Fibroblast of pulmonary artery (primary cell): ENCODE measurements at regions not wholly inside any gene's neighbourhood (a gene's known extent, or its start where the extent isn't known, plus 50 kb on each side); places are given as distances from the start of the nearest gene placed in this dataset.
"Not testable (repeated sequence)": the region's sequence is repeated elsewhere in the genome, so short reads cannot be mapped to it uniquely, and the experiment has no call there.

ENCODE experiments used
- DNase-seq: peaks from one replicate; pipeline ENCODE4 v3.0.0-alpha.2; 2010; ENCODE audit warnings: low read depth
- H3K4me3 ChIP-seq: replicated peaks from 2 replicates; pipeline ENCODE4 v1.5.1; 2011; ENCODE audit warnings: low read depth, mild to moderate bottlenecking, control low read depth, low read length, moderate library complexity
- CTCF ChIP-seq: IDR thresholded peaks from 2 replicates; pipeline ENCODE4 v1.5.1; 2011; ENCODE audit warnings: mild to moderate bottlenecking, control low read depth, low read length, inconsistent platforms; ENCODE audit errors: missing control alignments

DNA sequence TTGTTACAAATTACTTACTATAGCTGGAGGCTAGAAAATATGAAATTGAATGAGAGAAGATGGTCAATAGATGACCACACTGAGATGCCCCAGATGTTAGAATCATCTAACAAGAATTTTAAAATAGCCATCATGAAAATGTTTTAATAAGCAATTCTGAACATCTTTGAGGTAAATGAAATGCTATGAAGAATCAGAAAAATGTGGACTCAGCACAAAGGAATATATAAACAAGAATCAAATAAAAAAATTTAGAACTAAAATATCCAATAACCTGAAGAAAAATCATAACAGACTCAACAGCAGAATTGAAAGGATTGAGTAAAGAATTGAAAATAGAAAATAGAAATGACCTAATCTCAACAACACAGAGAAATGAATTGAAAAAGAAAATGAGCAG is 248.5 kb downstream of the PRDM9 start:
- no peak overlapping the region for H3K4me3 ChIP-seq
- no peak for TF ChIP-seq CTCF
- no peak for DNase-seq

DNA sequence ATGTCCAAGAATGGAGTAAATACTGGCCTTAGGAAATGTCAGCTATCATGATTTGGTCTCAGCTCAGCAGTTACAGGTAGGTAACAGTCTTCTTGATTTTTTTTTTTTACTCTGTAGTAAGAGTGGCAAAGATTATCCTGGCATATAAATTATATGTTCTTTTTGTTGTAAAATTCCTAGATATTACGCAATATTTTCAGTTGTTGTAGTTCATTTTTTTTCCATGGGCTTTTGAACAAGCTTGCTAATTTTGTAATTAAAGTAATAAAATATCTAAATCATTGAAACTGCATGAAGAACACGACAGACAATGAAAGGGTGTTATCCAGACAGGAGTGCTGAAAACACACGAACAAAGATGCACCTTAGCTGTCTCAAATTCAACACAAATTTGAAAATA is 249.4 kb downstream of the PRDM9 start:
- no peak for DNase-seq
- TF ChIP-seq CTCF, result no peak
- no peak overlapping the region for H3K4me3 ChIP-seq

DNA sequence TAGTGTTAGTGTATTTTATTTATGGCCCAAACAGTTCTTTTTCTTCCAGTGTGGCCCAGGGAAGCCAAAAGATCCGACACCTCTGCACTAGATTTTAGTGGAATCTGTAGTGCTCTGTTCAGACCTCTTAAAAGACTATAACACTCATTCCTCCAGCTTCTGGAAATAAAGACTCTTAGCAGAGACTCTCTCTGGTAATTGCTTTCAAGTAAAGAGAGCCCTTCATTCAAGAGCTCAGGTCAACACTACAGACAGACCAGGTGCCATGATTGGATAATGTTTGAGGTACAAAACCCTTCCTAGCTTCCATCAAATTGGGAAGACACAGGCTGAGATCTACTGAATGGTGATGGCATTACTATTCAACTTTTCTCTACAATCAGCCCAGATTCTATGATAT is 255.8 kb downstream of the PRDM9 start:
- no peak for TF ChIP-seq CTCF
- DNase-seq, result no peak

GRCh38 chr5:23776684-23777083 is 269.3 kb downstream of the PRDM9 start:
- H3K4me3 ChIP-seq, result no peak overlapping the region
- no peak for TF ChIP-seq CTCF
- no peak for DNase-seq

More for the DNA sequence above, 255.8 kb downstream of the PRDM9 start:
- H3K4me3 ChIP-seq, result no peak overlapping the region

DNA sequence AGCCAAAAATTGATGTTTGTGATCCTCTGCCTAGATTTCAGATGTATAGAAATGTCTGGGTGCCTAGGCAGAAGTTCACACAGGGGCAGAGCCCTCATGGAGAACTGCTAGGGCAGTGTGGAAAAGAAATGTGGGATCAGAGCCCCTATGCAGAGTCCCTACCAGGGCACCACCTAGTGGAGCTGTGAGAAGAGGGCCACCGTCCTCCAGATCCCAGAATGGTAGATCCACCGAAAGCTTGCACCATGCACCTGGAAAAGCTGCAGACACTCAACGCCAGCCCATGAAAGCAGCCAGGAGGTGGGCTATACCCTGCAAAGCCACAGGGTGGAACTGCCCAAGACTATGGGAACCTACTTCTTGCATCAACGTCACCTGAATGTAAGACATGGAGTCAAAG is 292.9 kb downstream of the PRDM9 start:
- not testable (repeated sequence) for H3K4me3 ChIP-seq

DNA sequence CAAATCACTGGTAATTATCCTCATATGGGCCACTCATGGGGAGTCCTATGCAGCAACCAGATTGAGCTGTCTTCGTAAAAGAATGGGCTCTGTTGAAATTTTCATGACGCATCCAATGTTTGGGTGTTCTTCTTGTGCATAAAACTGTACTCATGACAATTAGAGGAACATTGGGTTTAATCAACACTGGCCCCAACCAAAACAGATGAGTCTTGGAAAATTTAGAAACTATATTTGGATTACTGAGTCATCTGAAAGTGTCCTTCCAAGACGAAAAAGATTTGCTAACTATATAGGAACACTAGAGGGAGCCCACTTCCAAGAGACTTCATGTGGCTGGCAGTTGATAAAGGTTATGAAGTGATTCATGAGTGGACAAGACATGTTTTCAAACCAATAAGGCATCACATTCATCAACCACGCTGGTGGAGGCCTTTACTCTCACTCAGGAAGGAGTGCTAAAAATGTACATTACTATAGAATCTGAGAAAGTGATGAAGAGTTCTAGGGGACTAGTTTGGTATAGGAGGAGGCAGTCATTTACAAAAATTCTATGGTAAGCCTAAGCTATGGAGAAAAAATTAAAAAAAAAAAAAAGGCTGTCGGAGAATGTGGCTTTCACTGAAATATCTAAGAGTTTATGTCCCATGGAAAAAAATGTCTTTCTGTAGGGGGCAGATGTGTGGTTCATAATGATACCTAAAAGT is 313.5 kb downstream of the PRDM9 start:
- no peak overlapping the region for H3K4me3 ChIP-seq
- peak; percentile 38 for DNase-seq
- TF ChIP-seq CTCF, result peak; percentile 38

More for the DNA sequence above, 292.9 kb downstream of the PRDM9 start:
- not testable (repeated sequence) for DNase-seq

GRCh38 chr5:23823521-23823920 is 316.1 kb downstream of the PRDM9 start:
- no peak overlapping the region for H3K4me3 ChIP-seq
- no peak for TF ChIP-seq CTCF
- no peak for DNase-seq
